Skin of body (tissue), 1 donor: ENCODE measurements at regions not wholly inside any gene's neighbourhood (a gene's known extent, or its start where the extent isn't known, plus 50 kb on each side); places are given as distances from the start of the nearest gene placed in this dataset.

Experiments
- DNase-seq: peaks from one replicate; lab custom pipeline; 2025; lab: John Stamatoyannopoulos, UW

- no peak for DNase-seq
These were observed 369.7 kb upstream of the ERCC4 start for GRCh38 chr16:13550254-13550653.

DNA sequence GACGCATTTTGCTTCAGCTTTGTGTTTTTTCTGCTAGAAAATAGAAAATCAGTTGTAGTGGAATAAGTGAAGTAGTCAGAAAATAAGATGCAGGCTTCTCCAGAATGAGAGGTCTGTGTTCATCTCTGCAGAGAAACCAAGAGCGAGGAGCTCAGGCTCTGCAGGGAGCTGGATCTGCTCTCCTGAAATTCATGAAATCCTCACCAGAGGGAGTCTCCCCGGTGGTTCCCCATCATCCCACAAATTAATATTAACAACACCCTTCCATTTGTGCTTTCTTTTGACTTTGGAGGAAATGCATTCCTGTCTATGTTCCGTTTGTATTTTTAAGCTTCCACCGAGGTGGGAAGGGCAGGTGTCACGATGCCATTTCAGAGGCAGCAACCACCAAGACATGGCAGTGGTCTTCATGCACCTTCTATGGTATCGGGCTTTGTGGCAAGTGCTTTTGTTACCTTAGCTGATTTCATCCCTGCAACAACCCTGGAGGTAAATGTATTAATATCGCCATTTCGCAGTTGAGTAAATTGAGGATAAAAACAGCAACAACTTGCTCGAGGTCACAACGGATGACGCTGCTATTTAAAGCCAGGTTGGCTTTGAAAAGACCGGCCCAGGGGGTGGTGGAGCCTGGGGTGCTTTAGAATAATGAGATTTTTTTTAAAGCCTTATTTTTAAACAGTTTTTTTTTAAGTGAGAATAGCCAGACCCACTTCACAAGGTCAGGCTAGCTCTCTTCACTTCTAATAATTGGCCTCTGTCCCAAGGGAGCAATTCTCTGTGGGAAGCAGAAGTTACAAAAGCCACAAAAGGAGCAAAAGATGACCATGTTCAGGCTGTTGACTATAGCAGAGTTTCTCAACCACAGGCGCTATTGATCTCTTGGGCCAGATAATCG, 367.6 kb upstream of the ERCC4 start:
- no peak for DNase-seq

GRCh38 chr16:13552960-13553257, 367.0 kb upstream of the ERCC4 start:
- no peak for DNase-seq

- DNase-seq: no peak
These were observed 366.4 kb upstream of the ERCC4 start for GRCh38 chr16:13553453-13553985.

DNA sequence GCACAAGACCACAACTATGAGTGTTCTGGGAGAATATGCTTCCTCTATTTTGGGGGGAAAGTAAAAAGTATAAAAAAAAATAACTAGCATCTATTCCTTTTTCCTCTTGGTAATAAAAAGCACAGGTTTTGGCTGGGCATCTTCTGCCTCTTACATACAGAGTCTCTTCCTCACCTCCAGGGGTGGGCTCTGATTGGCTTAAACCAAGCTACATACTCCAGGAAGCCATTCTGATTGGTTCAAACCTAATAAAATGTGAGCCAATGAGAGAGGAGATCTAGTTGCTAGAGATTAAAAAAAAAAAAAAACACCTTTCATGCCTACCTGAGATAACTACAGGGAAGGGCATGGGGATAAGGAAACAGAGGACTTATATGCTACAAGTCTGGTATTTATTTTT, 365.9 kb upstream of the ERCC4 start:
- no peak for DNase-seq

DNA sequence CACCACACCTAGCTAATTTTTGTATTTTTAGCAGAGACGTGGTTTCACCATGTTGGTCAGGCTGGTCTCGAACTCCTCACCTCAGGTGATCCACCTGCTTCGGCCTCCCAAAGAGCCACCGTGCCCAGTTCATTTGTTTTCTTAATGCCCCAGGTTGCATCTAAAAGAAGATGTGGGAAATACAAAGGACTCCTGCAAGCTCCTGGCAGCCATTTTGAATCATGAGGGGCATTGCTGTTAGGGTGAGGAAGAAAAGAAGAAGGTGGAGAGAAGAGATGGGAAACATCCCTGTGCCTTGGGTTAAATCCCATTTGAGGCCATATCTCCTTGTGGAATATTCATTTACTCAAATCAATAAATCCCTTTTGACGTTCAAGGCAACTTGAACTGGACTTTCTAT, 365.3 kb upstream of the ERCC4 start:
- DNase-seq: no peak

DNA sequence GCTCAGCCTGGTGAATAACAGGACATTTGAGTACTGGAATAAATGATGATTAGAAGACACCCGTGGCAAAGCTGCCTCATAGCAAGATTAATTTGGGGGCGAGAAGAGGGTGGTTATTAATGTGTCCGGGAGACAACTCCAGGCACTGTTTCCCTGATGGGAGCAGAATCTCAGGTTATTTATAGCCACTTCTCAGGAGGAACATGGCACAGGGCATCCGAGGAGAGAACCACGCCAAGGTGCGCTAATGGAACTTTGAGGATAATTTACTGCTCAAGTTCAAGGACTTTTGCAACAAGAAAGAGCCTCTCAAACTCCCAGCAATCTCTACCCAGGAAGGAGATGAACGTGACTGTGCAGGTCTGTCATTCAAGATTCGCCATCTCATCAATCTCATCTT, 362.5 kb upstream of the ERCC4 start:
- no peak for DNase-seq

DNA sequence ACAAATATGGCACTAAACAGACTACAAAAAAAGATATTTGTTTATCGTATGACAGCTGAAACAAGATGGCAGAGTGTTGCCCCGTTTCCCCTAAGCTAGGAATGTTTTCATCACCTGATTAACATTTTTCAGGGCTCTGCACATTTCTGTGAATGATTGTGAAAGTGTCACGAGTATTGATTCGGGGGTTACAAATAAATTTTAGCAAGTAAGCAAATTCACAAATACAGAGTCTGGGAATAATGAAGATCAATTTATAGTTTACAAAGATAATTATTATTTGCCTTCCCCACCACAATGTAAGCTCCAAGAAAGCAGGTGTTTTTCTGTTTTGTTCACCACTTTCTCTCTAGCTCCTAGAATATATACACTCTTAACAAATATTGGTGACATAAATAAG, 361.2 kb upstream of the ERCC4 start:
- no peak for DNase-seq

GRCh38 chr16:13559624-13560023, 360.3 kb upstream of the ERCC4 start:
- DNase-seq: no peak

DNA sequence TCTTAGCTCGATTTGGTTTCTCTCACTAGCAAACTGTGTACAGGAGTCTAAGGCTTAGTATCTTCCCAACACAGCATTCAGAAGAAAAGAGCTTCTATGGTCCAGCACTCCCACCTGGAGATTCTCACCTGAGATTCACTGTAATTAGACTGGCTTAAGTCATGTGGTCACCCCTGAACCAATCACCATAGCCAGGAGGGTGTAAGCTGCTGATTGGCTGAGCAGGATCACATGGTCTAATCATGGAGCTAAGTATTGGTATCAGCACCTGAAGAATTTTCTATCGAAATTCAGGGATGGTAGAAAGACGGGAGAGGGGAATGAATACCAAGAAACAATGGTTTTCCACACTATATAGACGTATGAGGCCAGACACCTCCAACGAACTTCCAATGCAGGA, 359.8 kb upstream of the ERCC4 start:
- no peak for DNase-seq

GRCh38 chr16:13561291-13562070, 358.5 kb upstream of the ERCC4 start:
- no peak for DNase-seq

- DNase-seq: no peak
These were observed 351.2 kb upstream of the ERCC4 start for GRCh38 chr16:13568803-13569202.

DNA sequence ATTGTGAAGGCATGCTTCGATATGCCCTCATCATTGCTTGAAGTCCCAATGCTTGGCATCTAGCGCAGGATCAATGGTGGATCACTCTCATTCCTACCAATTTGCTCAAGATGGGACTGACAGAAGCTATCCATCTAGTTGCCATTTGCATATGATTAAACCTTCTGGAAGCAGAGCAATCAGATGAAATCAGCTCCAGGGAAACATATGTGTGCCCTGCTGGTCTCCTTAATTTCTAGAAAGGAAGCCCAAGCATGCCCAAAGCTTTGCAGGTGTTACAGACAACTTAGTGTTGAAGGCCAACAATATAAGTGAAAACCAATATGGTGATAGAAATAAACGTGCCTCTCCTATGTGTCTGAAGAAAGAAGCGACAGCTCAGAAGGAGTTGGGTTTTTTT, 350.0 kb upstream of the ERCC4 start:
- no peak for DNase-seq

- no peak for DNase-seq
These were observed 348.9 kb upstream of the ERCC4 start for GRCh38 chr16:13571036-13571435.

DNA sequence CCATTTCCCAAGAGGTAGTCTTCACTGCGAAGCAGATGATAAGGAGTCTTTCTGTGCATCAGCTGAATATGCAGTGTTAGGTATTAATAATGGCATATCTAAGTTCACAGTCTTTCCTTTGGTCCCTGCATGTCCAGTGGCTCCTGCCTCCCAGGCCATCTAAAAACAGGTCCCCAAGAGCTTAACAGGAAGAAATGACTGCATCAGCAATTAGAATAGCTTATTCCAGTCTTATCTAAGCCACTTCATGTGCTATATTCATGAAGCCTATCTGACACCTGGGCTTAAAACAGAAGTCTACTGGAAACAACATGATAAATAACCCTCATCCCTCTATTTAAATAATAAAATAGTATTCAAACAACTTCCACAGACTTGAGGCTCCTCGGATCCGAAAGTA, 346.1 kb upstream of the ERCC4 start:
- no peak for DNase-seq

DNA sequence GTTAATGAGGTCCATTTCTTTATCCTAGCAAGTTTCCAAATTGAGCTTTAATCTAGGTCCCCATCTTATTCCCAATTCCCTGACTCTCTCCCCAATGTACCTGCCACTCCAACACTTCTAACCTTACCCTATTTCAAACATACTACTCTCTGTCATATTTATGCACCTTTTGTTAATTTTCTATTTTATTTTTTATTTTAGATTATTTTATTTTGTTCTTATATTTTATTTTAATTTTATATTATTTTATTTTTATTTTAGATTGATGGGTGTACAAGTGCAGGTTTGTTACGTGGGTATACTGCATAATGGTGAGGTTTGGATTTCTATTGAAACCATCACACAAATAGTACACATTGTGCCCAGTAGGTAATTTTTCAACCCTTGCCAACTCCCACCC, 333.9 kb upstream of the ERCC4 start:
- no peak for DNase-seq

DNA sequence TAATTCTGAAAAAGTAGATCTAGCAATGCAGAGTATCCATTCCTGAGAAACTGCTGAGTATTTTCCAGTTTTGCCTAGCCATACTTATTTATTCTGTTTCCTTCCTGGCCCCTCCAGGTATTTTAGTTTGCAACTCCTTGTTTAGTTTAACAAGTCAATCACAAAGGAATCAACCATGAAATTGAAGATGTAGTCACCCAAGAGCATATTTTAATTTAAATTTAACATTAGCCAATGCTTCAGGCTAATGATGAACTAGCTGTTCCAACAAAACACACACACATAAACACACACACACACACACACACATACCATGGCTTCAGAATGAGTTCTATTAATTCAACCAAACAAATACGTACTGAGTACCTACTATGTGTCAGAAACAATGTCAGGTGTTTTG, 332.8 kb upstream of the ERCC4 start:
- DNase-seq: no peak

GRCh38 chr16:13594823-13595222, 325.1 kb upstream of the ERCC4 start:
- DNase-seq: no peak

DNA sequence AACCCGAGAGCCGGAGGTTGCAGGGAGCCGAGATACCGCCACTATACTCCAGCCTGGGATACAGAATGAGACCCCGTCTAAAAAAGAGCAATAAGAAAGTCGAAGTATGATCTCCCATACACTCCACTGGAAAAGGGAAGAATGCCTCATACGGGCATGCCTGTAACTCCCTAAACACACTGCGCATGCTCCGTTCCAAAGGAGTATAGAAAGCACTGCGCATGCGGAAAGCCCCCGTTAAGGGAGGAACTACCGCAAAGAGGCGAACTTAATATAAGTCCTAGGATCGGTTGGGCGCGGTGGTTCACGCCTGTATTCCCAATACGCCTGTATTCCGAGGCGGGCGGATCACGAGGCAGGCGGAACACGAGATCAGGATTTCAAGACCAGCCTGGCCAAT, 313.1 kb upstream of the ERCC4 start:
- DNase-seq: no peak

GRCh38 chr16:13607289-13607688, 312.7 kb upstream of the ERCC4 start:
- DNase-seq: no peak

GRCh38 chr16:13611596-13611995, 308.4 kb upstream of the ERCC4 start:
- DNase-seq: no peak

DNA sequence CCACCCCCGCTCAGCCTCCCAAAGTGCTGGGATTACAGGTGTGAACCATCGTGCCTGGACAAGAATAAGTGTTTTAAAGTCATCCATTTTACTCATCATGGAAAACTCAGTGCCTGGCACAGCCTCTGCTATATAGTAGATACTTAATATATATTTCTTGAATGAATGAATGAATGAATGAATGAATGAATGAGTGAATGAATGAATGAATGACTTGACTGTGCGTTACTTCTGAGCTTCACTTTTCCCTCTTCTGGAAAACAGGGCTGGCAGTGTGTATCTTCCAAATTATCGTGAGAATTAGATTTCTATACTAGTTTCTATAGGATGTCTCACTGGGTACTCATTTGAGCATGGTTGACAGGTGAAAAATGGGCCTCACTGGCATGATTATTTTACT, 307.3 kb upstream of the ERCC4 start:
- no peak for DNase-seq

DNA sequence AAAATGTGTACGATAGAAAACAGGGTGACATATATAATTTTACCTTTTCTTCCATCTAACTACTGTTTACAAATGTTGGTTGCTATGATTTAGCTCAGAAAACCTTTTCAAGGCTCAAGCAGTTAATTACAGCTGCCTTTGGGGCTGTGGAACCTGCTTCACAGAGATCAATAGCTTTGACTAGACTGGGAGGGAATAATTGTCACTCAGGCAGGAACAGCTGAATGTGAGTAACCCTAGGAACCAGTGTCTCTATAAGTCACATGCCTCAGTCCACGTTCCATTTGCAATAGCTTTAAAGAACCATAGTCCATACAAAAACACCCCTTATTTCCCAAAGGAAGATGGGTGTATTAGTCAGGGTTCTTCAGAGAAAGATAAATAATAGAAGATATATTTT, 306.8 kb upstream of the ERCC4 start:
- DNase-seq: no peak
